HS-27A (cell line): ENCODE measurements at regions not wholly inside any gene's neighbourhood (a gene's known extent, or its start where the extent isn't known, plus 50 kb on each side); places are given as distances from the start of the nearest gene placed in this dataset.

Source experiments
- DNase-seq: peaks from one replicate; pipeline ENCODE4 v3.0.0-alpha.2; 2012; ENCODE audit warnings: low read depth, missing footprints

DNA sequence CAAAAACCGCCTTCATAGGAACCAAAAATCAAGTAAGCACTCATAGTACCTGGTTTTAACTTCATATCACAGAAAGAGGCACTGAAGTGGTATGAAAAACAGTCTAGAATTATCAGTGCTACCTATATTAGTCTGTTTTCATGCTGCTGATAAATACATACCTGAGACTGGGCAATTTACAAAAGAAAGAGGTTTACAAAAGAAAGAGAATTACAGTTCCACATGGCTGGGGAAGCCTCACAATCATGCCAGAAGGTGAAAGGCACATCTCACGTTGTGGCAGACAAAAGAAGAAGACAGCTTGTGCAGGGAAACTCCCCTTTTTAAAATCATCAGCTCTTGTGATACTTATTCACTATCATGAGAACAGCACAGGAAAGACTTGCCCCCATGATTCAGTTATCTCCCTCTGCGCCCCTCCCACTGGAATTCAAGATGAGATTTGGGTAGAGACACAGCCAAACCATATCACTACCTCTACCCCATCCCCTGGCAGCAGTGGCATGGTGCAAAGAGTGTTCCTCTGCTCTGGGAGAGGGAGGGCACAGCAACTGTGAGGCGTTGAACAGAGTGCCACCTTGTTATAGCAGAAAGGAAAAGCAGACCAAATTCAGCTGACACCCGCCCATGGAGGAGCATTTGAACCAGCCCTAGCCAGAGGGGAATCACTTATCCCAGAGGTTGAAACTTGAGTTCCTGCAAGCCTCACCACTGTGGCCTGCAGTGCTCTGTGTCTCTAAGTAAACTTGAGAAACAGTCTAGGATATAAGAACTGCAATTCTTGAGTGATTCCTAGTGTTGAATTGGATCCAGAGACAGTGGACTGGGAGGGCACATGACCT is 61.9 kb upstream of the PTPRZ1 start:
- no peak for DNase-seq

DNA sequence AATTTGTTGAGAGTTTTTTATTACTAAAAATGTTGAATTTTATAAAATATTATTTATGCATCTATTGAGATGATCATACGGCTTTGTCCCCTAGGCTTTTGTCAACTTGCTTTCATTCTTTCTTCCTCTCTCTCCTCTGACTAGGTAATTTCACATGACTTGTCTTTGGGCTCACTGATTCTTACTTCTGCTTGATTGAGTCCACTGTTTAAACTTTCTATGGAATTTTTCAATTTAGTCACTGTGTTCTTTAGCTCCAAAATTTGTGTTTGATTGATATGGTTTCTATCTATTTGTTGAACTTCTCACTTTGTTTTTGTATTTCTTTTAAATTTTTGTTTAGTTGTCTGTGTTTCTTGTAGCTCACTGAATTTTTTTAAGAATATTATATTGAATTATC is 65.9 kb upstream of the PTPRZ1 start:
- DNase-seq = no peak

DNA sequence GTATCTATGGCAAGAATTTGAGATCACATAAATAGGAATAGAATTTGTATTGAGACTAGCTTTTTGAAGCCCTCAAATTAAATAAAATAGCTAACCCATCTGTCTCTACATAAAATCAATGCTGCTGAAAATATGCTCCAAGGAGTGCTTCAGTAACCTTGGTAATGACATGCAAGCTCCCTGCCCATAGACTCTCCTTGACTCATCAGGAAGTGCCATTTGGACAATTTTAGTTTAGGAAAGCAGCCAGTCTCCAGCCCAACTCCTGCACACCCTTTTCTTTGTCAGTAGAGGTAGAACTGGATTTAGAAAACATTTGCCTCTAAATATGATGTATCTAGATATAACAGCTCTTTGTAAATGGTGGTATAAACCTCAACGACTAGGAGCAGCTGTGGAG is 69.9 kb upstream of the PTPRZ1 start:
- DNase-seq = no peak

DNA sequence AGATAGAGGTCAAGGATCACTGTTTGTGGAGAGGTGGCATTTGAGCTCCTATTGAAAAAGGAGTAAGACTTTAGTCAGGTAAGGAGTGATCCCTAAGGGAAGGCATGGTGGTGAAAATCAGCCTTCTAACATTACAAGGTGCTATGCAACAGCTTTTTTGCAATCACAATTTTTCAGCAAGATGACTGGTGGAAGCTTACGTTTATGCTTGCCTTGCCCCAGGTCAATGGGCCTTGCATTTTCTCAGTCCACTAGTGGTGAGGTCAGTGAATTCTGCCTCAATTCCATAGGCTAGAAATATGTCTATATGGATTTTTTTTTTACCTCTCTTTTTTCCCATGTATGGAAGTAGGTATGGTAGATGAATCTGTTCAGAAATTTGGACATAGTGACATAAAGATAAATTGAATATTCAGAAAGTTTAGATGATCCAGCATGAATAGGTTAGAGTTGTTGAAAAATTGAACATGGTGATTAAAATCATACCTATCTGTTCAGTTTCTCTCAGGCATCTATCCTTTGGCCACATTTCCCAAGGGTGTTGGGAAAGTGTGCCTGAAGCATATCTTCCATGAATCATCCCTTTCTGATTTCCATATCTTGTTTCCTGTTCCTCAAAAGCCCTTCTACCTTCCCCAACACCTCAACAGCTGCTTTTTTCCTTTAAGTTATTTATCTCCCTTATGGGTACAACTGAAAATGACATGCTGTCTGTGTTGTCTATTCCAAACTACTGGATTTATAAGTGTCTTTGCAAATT is 71.9 kb upstream of the PTPRZ1 start:
- no peak for DNase-seq

DNA sequence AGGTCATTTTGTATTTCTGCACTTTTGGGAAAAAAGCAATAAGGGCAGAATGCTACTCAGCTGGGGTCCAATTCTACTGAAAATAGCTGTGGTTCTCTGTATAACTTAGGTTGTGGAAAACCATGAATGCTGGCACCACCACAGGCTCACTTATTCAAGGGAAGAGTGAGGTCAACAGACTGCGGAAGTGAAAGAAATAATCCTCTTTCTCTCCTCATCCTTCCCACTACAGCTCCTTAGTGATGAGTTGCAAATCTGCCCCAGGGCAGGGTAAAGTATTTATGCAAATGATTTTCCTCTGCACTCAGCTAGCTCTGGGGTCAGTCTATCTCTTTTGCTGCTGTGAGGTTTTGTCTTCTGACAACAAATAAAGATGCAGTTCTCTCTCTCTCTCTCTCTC is 74.1 kb upstream of the PTPRZ1 start:
- no peak for DNase-seq

DNA sequence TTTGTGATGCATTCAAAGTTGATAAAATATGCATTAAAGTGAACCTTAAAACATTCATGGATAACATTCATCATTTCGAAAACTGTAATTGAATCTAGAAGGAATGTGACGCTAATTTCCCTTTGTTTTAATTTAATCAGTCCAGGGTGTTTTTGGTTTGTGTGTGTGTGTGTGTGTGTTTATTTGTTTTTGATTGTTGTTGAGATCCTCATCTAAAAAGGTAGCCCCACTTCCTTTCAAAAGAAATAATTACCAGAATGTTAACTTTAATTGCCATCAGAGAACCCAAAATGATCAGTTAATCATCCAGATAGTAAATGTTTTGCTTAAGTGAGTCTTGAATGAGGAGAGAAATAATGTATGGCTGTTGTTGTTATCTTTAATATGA is 74.5 kb upstream of the PTPRZ1 start:
- no peak for DNase-seq

DNA sequence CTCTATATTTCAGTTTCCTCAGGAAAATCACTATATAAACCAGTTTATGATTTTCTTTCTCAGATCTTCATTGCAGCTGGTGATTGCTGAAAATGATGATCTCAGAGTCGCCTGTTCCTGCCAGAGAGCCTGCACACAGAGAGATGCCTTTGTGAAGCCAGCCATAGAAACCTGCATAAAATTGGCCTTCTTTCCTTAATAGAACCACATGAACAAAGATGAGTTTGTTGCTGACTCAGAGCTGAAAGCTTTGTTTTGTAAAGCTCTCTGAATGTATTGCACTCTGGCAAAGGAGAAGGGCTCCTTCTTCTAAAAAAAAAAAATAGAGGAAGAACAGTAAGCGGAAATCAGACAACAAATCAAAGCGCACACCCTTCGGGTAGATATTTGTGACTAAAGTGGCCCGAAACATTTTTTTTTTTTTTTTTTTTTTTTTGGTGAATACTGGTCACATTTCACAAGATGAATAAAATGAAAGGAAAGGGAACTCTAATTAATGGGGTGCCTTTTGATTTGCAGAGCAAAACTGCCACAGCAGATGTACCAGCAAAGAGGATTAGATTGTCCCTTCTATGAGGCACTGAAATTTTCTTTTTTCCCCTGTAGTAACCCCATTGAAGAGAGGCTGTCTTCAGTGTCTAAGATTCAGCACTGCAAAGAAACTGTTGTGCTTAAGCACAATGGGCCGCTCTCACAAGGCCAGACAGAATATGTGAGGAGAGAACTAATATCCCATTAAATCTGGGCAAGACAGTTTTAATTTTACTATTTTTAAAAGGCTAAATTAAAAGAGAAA is 75.1 kb upstream of the PTPRZ1 start:
- no peak for DNase-seq

DNA sequence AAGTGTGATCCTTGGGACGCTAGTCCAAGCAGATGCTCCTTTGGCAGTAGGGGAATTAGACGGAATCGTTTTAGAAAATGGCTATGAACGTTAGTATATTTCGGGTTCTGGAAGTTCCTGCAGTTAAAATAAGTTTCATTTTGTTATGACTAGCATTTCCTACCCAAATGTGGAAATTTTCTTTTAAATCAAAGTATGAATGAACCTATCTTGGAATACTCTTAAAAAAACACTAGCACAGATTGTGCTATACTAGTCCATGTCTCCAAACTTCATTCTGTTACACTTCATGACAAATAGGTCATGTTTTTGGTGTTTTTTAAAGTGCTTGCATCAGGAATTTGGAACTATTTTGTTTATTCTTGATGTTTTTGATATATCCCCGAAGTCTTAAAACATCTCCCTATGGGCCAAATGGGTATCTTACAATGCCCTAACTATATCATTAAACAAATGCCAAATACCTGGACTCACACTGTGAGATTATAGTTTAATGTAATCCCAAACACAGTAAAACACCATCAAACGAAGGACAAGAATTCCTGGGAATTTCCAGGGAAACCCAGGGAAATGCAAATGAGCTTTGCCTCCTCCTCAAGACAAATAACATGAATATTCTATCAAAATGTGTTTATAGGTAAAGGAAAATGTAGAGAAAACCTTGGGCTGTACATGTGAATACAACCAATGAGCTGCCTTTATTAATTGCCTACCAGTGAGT is 75.9 kb upstream of the PTPRZ1 start:
- DNase-seq = no peak

DNA sequence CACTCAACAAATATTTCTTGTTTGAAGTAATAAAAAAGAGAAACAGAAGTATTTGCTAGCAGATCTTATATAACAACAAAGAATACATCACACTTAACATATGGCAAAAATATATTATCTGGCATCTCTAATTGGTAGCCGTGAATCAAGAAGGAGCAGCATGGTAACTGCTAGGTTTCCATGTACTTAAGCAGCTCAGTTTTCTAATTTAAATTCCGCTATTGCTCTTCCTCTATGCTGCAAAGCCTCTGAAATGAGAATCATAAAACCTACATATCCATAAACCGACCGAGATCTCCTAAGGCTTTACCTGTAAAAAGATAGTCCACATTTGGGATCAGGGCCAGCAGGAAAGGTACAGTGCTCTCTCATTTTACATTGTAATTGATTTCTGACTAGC is 76.6 kb upstream of the PTPRZ1 start:
- DNase-seq = no peak

DNA sequence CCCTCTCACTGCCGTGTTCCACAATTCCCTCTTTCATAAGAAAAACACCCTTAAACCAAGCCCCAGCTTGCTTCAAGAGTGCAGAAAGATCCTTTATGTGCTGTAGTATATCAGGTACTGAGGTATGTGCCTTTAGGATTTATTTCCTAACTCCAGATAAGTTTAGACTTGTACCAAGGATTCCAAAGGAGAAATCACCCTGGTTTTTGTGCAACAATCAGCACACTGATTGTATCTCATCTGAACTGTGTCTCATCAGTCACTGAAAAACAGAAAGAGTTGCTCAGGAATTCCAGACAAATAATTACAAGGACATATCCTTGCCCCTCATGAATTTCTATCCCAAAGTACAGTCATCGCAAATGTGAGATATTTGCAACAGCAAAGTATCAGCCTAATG is 77.2 kb upstream of the PTPRZ1 start:
- DNase-seq = no peak

DNA sequence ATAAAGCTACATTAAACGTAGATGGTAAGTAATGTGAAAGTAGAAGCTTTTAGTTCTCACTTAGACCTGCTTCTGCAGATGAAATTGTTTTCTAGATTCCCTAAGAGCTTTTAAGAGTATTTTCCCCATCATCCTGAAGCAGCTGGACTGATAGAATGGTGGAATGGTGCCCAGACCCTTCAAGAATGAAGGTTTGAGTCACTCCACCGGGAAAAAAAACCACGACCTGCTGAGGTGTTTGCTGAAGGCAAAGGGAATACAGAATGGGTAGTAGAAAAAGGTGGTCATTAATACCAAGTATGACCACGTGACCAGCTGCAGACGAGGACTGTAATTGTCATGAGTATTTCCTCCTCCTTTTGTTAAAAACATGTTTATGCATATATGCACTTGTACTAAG is 79.2 kb upstream of the PTPRZ1 start:
- DNase-seq = no peak

DNA sequence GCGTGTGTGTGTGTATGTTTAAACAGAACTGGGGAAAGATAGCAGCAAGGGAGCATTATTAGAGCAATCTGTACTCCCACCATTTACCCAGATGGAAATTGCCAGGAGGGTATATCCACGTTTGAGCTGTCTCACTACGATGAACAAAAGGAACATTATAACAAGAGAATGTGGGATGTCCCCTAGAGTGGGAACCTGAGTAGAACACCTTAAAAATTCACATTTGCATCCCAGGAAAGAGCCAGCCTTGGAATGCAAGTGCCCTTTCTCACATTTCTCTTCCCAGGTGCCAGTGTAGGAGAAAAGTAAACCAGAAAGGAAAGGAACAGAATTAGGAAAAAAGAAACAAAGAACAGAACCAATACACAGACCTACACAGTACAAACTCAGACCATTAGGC is 95.3 kb upstream of the PTPRZ1 start:
- no peak for DNase-seq

DNA sequence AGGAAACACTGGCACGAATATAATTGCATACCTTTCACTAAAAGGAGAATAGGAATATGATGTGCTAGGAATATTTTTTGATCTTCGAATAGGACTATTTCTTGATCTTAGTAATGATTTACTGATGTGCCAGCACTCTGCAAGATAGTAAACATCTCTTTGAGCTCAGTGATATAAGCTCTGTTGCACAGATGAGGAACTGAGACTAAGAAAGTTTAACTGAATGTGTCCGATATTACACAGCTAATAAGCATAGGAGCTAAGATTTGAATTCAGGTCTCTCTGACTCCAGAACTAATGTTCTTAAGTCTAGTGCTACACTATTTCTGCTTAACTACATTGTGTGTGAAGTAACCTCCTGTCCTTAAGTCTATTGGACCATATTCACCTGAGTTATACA is 98.4 kb upstream of the PTPRZ1 start:
- DNase-seq = no peak

DNA sequence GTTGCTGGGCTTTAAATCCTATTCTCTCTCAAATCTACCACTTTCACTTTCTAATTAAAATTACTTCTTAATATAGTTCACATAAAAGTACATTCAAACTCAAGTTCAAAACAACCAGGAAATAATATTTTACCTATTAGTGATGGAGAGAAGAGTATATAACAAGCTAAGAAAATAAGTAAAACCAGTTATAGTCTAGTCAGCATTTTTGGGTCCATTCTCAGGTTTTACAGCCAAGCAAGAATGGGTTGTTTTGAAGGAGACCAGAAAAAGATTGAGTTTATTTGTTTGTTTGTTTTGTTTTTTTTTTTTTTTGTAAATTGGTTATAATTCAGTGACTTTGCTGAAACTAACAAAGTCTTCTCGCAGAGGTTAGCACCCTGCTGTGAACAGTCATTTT is 106.3 kb upstream of the PTPRZ1 start:
- no peak for DNase-seq

DNA sequence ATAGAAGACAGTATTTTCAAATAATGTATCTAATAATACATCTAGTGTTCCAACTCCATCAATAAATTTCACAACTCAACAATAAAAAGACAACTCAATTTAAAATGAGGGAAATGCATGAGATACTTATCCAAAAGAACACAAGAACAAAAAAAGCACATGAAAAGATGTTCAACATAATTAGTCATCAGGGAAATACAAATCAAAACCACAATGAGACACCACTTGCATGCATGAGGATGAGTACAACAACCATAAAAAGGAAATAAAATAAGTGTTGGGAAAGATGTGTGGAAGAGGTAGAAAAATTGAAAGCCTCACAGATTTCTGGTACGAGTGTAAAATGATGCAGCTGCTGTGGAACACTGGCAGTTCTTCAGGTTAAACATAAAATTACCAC is 111.6 kb upstream of the PTPRZ1 start:
- DNase-seq = no peak

DNA sequence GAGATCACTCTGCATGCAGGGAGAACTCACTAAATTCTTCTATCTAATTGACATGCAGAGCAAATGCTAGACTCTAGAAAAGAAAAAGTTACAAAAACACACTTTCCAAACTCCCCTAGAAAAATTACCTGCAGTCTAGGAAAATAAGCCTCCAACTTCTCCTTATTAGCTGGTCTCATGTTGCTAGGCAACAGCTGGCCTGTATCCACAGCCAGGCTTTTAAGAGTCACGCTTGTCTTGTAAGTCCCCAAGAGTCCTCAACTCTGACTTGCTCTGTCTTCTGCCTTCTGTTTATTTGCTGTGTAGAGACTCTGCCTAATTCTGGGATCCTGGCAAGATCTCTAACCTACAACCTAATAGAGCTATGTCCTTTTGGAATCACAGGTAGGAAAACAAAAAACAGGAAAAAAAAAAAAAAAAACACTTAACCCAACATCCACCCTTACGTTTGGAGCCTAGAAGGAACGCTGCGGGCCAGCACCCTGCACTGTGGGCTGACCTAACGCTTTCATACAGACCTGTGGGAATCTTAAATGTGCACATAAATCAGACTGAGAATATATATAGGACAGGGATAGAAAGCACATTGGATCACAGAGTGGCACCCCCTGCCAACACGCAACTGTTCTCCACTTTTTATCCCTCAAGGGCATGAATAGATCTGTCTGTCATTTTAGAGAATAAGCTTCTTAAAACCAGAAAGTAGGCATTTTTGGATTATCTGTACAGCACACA is 117.0 kb upstream of the PTPRZ1 start:
- no peak for DNase-seq

DNA sequence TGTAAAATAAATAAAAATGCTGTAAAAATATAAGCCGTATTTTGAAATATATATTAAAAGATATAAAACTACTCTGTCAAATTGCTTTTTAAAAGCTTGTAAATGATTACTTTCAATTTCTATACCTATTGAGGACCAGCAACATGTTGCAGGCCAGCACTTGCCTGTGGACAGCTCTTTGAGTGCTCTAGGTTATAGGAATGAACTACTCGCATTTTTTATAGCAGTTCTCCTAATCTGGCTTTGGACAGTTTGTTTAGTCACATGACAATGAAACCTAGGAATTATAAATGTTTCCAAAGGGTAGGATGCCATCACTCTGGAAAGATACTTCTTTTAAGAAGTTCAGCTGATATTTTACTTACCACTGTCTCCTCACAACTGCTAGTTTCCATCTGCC is 117.7 kb upstream of the PTPRZ1 start:
- no peak for DNase-seq

DNA sequence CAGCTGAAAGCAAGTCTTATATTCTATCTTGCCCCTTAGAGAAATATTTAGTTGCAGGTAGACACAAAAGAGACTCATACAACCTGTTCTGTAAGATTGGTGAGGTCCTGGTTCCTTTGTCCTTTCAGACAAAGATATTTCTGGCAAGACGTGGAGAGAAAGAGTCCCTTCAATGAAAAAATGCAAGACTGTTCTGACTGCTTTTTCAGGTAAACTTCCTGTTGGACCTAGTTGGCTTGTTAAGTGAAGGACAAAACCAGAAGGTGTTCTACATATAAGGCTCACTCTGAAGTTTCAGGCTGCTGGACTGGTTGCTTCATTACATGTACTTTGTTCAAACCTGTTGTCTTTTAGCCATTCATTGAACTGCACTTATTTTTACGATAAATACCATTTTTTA is 119.0 kb upstream of the PTPRZ1 start:
- no peak for DNase-seq

DNA sequence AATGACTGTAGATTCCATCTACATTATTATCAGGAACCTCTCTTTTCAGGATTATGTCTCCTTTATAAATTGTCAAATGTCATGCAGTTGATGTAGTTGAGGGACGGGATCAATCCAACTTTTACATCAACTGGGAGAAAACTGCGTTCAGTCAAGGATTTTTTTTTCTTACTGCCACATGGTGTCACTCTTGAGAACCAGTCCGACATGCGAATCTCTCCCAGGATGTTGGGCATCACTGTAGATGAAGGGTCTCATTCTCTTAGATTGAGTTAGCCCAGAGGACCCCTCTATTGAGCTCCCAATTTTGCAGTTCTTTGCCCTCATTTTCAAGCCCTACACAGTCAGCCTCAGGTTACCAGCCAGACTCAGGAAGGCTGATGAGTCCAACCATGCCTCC is 120.3 kb upstream of the PTPRZ1 start:
- DNase-seq = no peak

DNA sequence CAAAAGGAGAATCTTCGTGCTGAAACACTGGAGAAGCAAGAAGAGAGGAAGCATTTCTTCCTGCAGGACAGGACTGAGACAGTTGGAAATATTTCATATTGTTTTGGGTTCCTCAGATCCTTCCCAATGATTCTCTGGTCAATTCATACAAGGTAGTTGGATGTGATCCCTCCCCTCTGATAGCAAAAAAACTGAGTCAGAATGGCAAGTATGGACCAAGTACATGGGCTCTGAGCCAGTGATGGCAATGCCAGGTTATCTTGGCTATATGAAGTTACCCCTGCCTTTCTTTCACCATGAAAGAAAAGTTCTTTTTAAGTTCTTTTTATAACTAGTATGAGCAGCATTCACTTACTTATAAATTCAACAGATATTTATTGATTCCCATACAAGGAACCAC is 124.4 kb upstream of the PTPRZ1 start:
- DNase-seq = no peak

DNA sequence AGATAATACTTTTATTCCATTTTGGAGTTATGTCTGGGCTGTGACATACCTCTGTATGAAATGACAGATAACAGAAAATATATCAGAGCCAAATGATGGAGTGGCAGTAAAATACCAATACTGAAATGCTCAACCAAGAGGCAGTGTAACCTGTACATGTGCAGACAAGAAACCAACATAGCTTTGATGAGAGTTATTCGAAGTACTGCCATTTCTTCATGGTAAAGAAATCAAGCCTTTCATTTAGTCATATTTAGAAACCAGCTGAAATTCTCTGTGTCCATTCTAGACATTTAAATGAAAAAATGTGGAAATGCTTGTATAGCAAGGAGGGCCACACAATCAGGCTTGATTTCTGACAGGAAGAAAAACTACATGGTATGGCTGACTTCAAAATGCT is 127.1 kb upstream of the PTPRZ1 start:
- no peak for DNase-seq

DNA sequence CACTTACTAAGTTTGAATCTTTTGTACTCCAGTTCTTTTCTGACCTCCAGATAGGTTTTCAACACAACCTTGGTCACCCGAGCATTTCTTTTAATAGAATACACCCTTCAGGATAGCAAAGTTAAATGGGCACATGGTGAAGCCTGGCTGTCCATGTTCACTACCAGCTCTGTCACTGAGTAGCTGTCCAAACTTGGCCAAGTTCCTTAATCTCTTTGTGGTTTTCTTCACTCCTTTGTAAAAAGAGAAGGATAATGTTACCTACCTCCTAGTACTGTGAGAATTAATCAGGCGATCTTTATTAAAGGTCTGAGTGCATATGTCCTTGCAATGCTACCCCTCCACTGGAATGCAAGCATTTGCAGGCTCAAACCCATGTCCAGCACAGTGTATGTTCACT is 128.1 kb upstream of the PTPRZ1 start:
- DNase-seq = no peak
